ENCODE measurements at regions not wholly inside any gene's neighbourhood (a gene's known extent, or its start where the extent isn't known, plus 50 kb on each side); places are given as distances from the start of the nearest gene placed in this dataset.
"Not testable (repeated sequence)": the region's sequence is repeated elsewhere in the genome, so short reads cannot be mapped to it uniquely, and the experiment has no call there.

DNA sequence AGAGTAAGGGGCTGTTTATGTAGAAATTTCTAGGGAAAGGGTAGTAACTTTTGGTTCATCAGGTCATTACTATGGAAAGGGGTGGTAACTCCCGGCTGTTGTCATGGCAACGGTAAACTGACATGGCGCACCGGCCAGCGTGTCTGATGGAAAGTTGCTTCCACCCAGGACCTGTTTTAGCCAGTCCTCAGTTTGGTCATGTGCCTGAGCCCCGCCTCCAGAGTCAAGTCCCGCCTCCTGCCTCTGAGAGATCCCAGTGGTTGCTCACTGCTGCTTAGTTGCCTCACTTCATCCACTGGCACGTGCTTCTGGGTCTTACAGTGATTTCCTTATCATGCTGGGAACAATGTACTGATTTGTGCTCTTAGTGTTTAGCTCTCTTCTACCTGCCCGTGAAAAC is 455.2 kb upstream of the ZNF507 start:
- Histone ChIP-seq H3K4me3 (no peak overlapping the region), H3K27me3 (no peaks in the 10 kb centered on the region), H3K27ac (no peak overlapping the region), H3K4me1 (no peaks in the 10 kb centered on the region), H3K36me3 (no peaks in the 10 kb centered on the region), H3K9me3 (no peaks in the 10 kb centered on the region)
- WGBS, 2 donors (ENCODE audit: low coverage in 1 of 2) = 84 to 100% methylated on average over 1 to 9 of the region's 9 CpGs
- intact Hi-C loops (cut with DNase I; ENCODE audit: low total_unique reads) = no loop called here
- in situ Hi-C loops (cut with MboI; ENCODE audit: low pct_ligation_motif_present in 1 of 4, low pct_unique_long_range_greater_than_20kb in 1 of 4, low sequenced_read_pairs in 3 of 4) = no loop called here
- no peak for DNase-seq
- TF ChIP-seq POLR2AphosphoS5 (IDR thresholded peaks at IDR 0.05) (no peak), EP300 (IDR thresholded peaks at IDR 0.05; ENCODE audit: low read depth) (no peak), POLR2A (IDR thresholded peaks at IDR 0.05) (no peak)
- TF ChIP-seq, protein P1, sequence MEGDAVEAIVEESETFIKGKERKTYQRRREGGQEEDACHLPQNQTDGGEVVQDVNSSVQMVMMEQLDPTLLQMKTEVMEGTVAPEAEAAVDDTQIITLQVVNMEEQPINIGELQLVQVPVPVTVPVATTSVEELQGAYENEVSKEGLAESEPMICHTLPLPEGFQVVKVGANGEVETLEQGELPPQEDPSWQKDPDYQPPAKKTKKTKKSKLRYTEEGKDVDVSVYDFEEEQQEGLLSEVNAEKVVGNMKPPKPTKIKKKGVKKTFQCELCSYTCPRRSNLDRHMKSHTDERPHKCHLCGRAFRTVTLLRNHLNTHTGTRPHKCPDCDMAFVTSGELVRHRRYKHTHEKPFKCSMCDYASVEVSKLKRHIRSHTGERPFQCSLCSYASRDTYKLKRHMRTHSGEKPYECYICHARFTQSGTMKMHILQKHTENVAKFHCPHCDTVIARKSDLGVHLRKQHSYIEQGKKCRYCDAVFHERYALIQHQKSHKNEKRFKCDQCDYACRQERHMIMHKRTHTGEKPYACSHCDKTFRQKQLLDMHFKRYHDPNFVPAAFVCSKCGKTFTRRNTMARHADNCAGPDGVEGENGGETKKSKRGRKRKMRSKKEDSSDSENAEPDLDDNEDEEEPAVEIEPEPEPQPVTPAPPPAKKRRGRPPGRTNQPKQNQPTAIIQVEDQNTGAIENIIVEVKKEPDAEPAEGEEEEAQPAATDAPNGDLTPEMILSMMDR (IDR thresholded peaks at IDR 0.05) = no peak

DNA sequence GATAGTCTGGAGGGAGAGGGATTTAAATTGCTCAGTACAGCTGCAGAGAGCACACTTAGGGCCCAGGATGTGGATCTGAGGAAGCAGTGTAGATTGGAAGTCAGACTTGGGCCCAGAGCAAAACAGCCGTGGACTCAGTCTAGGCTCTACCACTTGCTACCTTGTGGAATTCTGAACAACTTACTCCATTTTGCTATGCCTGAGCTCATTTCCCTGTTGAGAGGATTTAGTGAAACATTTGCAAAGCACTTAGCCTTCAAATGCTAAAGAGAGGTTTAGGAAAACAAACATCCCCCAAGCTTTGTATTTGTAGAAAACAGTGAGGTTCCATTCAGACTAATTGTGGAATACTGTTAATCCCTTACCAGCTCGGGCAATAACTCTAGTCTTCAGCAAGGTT is 453.4 kb upstream of the ZNF507 start:
- Histone ChIP-seq H3K9me3 (no peaks in the 10 kb centered on the region), H3K36me3 (no peaks in the 10 kb centered on the region), H3K4me3 (no peak overlapping the region), H3K27me3 (no peaks in the 10 kb centered on the region), H3K4me1 (no peaks in the 10 kb centered on the region), H3K27ac (no peak overlapping the region)
- DNase-seq = no peak
- 47 to 49% methylated on average over 2 of the region's 2 CpGs for whole genome bisulfite sequencing, 2 donors (ENCODE audit: low coverage in 1 of 2)
- TF ChIP-seq, protein P1 (IDR thresholded peaks at IDR 0.05) = no peak
- TF ChIP-seq EP300 (IDR thresholded peaks at IDR 0.05; ENCODE audit: low read depth) = no peak
- no peak for TF ChIP-seq POLR2A (IDR thresholded peaks at IDR 0.05)
- TF ChIP-seq POLR2AphosphoS5 (IDR thresholded peaks at IDR 0.05) = no peak
- intact Hi-C loops (cut with DNase I; ENCODE audit: low total_unique reads) = no loop called here
- in situ Hi-C loops (cut with MboI; ENCODE audit: low pct_ligation_motif_present in 1 of 4, low pct_unique_long_range_greater_than_20kb in 1 of 4, low sequenced_read_pairs in 3 of 4) = no loop called here

DNA sequence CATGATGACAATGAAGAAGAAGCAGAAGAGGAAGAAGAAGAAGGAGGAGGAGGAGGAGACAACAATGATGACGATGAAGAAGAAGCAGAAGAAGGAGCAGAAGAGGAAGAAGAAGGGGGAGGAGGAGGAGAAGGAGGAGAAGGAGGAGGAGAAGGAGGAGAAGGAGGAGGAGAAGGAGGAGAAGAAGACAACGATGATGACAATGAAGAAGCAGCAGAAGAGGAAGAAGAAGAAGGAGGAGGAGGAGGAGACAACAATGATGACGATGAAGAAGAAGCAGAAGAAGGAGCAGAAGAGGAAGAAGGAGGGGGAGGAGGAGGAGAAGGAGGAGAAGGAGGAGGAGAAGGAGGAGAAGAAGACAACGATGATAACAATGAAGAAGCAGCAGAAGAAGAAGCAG is 451.9 kb upstream of the ZNF507 start:
- WGBS, 2 donors (ENCODE audit: low coverage in 1 of 2) = 85 to 86% methylated on average over 4 of the region's 4 CpGs
- in situ Hi-C loops (cut with MboI; ENCODE audit: low pct_ligation_motif_present in 1 of 4, low pct_unique_long_range_greater_than_20kb in 1 of 4, low sequenced_read_pairs in 3 of 4); H3K4me3 ChIP-seq: not testable (repeated sequence)

DNA sequence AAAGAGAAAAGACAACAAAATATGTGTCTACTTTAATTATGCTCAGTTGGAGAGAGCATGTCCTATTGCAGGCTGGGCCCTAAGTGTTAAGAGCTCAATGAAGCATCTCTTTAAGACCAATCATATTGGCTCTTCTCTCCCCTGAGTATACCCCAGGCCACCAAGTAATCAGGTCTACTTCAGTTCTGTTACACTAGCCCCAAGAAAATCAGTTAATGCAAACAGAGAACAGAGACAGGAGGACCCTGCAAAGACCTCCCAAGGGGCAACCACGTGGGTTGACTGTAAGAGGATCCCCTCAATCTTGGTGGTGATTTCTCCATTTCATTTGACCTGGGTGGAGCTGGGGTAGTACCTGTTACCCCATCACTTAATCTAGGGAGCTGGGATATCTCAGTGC is 451.0 kb upstream of the ZNF507 start:
- no peaks in the 10 kb centered on the region for H3K9me3 ChIP-seq
- no peaks in the 10 kb centered on the region for H3K4me1 ChIP-seq
- 36 to 67% methylated on average over 1 of the region's 1 CpG for WGBS, 2 donors (ENCODE audit: low coverage in 1 of 2)
- no peak overlapping the region for H3K27ac ChIP-seq
- no peak overlapping the region for H3K4me3 ChIP-seq
- no peaks in the 10 kb centered on the region for H3K36me3 ChIP-seq
- in situ Hi-C loops (cut with MboI; ENCODE audit: low pct_ligation_motif_present in 1 of 4, low pct_unique_long_range_greater_than_20kb in 1 of 4, low sequenced_read_pairs in 3 of 4) = no loop called here
- TF ChIP-seq POLR2AphosphoS5 (IDR thresholded peaks at IDR 0.05) = no peak
- TF ChIP-seq, protein P1 (IDR thresholded peaks at IDR 0.05) = no peak
- TF ChIP-seq EP300 (IDR thresholded peaks at IDR 0.05; ENCODE audit: low read depth) = no peak
- TF ChIP-seq POLR2A (IDR thresholded peaks at IDR 0.05) = no peak
- intact Hi-C loops (cut with DNase I; ENCODE audit: low total_unique reads) = no loop called here
- DNase-seq = no peak
- no peaks in the 10 kb centered on the region for H3K27me3 ChIP-seq

More for the DNA sequence above, 451.9 kb upstream of the ZNF507 start:
- intact Hi-C loops (cut with DNase I; ENCODE audit: low total_unique reads); H3K36me3 ChIP-seq; H3K9me3 ChIP-seq; DNase-seq; H3K27ac ChIP-seq; H3K27me3 ChIP-seq; H3K4me1 ChIP-seq: not testable (repeated sequence)

DNA sequence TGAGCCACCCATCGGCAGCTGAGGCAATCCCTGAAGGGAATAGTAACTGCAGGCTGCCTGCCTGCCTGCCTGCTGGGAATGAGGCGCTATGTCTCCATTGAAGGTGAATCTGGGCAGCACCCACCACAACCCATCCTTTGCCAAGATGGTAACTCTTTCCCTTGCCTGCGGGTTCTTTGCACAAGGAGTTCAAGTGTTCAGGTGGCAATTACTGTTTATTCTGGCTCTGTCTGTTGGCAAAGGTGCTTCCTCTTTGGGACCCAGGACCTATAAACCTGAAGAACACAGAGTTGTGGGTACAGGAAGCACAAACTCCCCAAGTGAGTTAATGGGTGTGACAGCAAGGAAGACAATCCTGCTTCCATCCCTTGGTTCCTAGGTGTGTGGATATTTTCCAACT is 448.1 kb upstream of the ZNF507 start:
- Histone ChIP-seq H3K27me3 (no peaks in the 10 kb centered on the region), H3K4me3 (no peak overlapping the region), H3K4me1 (no peaks in the 10 kb centered on the region), H3K9me3 (no peaks in the 10 kb centered on the region), H3K27ac (no peak overlapping the region), H3K36me3 (no peaks in the 10 kb centered on the region)
- in situ Hi-C loops (cut with MboI; ENCODE audit: low pct_ligation_motif_present in 1 of 4, low pct_unique_long_range_greater_than_20kb in 1 of 4, low sequenced_read_pairs in 3 of 4) = no loop called here
- intact Hi-C loops (cut with DNase I; ENCODE audit: low total_unique reads) = no loop called here
- TF ChIP-seq, protein P1 (IDR thresholded peaks at IDR 0.05) = no peak
- TF ChIP-seq POLR2A (IDR thresholded peaks at IDR 0.05) (no peak), EP300 (IDR thresholded peaks at IDR 0.05; ENCODE audit: low read depth) (no peak), POLR2AphosphoS5 (IDR thresholded peaks at IDR 0.05) (no peak)
- 87% methylated on average over 3 of the region's 3 CpGs; no CpG with 5 or more reads in 1 of the 2 donors for WGBS, 2 donors (ENCODE audit: low coverage in 1 of 2)
- no peak for DNase-seq

All from transverse colon (tissue), 4 donors.